ENCODE measurements at regions not wholly inside any gene's neighbourhood (a gene's known extent, or its start where the extent isn't known, plus 50 kb on each side); places are given as distances from the start of the nearest gene placed in this dataset.

GRCh38 chr11:98365190-98365589 lies 655.6 kb upstream of the CNTN5 start:
- no peak for TF ChIP-seq SRSF9 (IDR thresholded peaks at IDR 0.05; ENCODE audit: borderline replicate concordance, low read depth, low read length)
- TF ChIP-seq EGR1 (conservative IDR thresholded peaks at IDR 0.05) = no peak
- no peak for TF ChIP-seq SMAD1 (IDR thresholded peaks at IDR 0.05; ENCODE audit: low read depth, low read length, partially characterized antibody)
- TF ChIP-seq POLR2AphosphoS5 (IDR thresholded peaks at IDR 0.05; ENCODE audit: control insufficient read depth, insufficient read depth, low read depth, low read length) = no peak
- TF ChIP-seq NR2C1 (IDR thresholded peaks at IDR 0.05) = no peak
- no peak for TF ChIP-seq NR2C1 (tag; IDR thresholded peaks at IDR 0.05)
- no peak for TF ChIP-seq TEAD4 (IDR thresholded peaks at IDR 0.05; ENCODE audit: low read length)
- TF ChIP-seq TEAD4 (CRISPR knock-in tag; IDR thresholded peaks at IDR 0.05; ENCODE audit: borderline replicate concordance) = no peak

Measured in K562 (cell line).